DMS79 treated with DMSO at 0.1 percent for 48 hours (cell line): ENCODE measurements at regions not wholly inside any gene's neighbourhood (a gene's known extent, or its start where the extent isn't known, plus 50 kb on each side); places are given as distances from the start of the nearest gene placed in this dataset.
"Not testable (repeated sequence)": the region's sequence is repeated elsewhere in the genome, so short reads cannot be mapped to it uniquely, and the experiment has no call there.

Source experiments
- DNase-seq: peaks from one replicate; lab custom pipeline; 2025; lab: John Stamatoyannopoulos, UW

DNA sequence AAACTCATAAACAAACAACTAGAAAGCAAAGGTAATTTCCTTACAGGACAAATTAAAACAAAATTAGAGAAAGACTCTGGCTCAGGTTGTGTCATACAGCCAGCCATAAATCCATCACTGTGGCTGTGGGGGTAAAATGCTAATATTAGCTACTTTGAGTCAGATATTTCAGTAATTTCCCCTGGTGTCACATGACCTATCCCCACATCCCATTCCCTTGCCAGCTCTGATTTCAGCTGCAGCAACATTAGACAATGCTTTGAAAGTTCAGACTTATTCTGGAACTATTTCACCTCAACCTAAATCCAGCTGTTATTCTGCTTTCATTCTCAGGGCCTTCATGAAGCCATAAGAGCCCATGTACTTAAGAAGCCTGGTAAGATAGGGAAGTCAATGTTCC is 55.3 kb downstream of the RPL10L start:
- DNase-seq, result no peak

DNA sequence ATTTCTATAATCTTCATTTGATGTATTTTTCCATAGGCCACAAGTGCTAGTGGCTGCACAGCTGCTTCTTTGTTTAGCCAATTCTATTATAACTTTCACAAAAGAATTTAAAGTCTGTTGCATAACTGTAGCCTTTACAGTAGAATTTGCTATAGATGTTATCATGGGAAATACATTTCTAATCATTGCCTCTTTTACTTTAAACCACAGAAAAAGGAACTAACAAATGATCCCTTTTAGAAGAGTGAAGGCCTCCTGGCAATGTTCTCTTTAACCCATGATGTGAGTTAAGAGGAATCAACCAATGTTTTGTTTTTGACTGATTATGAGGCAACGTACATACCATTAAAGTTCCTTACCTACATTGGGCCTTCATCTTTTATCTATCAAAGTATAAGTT is 68.8 kb downstream of the RPL10L start:
- DNase-seq, result no peak

DNA sequence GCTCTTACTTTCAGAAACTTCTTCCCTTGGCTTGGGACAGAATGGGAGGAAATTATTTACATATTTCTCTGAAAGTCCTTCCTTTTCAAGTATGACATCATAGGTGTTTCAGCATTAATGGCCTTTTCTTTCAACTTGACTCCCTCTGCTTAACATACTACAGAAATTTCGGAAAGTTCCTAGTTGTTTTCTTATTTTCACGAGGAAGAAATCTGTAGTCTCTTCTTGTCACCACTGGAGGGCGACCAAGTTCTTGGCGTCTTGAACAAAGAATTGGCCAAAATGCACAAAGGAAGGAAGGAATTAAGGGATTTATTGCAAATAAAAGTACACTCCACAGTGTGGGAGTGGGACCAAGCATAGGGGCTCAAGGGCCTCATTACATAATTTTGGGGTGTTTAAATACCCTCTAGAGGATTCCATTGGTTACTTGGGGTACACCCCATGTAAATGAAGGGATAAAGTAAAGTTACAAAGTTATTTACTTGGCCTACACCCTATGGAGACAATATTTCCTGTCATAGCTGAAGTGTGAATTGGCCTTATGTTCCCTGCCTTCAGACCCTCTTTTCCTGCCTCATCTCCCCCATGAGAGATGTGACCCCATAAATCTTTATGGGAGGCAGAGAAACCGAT is 70.4 kb downstream of the RPL10L start:
- no peak for DNase-seq

DNA sequence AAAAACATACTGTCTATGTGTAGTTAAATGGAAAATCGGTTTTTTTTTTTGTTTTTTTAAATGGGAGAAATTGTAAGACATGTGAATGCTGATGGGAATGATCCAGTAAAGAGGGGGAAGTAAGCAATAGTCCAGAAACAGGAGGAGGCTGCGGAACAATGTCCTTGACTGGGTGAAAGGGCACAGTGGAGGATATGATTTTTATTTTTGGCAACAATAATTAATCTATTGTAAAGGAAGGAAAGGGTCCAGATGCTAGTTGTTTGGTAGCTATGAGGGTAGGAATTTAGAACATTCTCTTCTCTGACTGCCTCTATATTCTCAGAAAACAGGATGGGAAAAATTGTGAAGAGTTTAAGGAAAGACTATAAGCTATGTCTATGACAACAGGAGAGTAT is 76.6 kb downstream of the RPL10L start:
- no peak for DNase-seq

DNA sequence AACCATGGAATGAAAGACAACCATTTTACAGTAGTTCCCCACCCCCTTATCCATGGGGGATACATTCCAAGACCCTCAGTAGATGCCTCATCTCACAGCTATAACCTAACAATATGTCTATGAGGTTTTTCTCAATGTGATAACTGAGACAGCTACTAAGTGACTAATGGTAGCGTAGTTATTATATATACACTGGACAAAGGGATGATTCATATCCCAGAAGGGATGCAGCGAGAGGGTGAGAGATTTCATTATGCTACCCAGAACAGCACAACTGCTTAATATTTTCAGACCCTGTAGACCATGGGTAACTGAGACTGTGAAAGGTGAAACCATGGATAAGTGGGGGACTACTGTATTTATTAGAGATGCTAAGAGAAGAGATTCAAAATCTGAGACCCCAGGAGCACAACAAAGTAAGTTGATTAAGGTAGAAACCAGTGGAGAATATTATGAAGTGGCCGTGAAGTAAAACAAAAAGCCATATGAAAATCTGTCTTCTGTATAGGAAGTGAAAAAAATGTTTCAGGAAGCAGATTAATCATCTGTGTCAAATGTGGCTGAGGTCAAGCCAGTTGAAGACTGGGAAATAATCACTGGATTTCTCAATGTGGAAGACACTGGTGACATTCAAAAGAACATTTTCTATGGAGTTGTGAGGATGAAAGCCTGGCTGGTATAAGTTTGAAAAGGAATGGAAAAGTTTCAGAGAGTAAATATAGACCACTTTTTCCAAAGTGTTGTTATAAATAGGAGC is 77.2 kb downstream of the RPL10L start:
- no peak for DNase-seq

DNA sequence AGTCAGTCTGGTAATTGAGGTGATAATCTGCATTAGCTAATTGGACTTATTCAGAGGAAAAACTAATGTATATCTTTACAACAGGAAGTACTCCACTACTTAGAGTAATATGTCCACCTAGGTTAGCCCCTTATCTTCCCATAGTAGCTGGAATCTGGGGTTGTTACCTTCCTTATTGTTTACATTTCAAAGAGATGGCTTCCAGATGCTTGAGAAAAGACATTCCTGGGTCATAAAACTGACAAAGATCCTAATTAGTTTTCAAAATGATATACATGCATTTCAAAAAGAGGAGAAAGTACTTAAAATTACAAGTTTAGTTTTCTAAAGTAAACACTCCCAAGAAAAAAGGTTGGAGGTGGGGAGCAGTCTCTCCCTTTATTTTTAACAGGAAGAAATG is 78.1 kb downstream of the RPL10L start:
- no peak for DNase-seq

DNA sequence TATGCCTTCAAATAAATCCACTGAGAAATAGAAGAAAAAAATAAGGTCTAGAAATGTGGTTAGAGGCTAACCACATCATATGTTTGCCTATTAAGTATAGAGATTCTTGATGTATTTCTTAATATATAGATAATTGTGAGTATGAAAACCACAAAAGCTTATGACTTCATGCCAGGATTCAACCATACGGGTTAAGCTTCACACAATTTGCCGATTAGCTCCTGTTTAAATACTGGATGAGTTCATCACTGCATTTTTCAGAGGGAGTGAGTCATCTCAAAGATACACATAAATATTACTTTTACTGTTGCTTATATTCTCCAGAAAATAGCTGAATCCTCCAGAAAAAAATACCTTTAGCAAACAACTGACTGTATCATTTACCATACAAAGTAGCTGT is 79.6 kb downstream of the RPL10L start:
- no peak for DNase-seq

DNA sequence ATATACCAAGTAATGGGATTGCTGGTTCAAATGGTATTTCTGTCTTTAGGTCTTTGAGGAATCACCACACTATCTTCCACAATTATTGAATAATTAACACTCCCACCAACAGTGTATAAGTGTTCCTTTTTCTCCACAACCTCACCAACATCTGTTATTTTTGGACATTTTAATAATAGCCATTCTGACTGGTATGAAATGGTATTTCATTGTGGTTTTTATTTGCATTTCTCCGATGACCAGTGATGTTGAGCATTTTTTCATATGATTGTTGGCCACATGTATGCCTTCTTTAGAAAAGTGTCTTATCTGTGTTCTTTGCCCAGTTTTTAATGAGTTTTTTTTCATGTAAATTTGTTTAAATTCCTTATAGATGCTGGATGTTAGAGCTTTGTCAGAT is 83.4 kb downstream of the RPL10L start:
- not testable (repeated sequence) for DNase-seq

DNA sequence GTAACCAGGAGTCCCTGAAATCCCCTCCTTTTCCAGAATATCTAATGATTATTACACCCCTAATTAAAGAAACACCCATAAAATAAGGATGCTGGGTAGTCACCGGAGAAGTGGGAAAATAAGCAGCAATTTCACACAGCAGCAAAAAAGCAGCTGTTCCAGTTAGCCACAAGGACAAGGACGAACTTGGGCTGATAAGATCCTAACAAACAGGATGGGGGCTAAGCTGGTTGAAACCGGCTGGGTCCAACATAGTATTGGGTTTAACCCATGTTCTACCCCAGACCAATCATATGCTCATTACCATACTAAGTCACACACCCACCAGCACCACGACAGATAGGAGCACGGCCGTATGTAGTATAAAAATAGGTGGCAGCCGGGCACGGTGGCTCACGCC is 100.7 kb downstream of the RPL10L start:
- DNase-seq, result no peak

DNA sequence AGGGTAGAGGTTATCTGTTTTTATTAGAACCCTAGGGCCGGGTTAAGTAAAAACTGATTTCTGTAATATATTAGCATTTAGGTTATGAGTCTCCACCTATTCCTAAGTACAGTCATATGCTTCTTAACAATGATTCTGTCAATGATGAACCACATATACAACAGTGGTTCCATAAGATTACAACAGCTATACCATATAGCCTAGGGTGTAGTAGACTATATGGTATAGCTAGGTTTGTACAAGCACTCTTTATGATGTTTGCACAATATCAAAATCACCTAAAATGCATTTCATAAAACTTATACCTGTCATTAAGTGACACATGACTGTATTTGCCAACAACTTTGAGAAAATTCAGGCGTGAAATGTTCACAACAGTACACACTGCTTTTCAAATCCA is 110.6 kb downstream of the RPL10L start:
- no peak for DNase-seq

DNA sequence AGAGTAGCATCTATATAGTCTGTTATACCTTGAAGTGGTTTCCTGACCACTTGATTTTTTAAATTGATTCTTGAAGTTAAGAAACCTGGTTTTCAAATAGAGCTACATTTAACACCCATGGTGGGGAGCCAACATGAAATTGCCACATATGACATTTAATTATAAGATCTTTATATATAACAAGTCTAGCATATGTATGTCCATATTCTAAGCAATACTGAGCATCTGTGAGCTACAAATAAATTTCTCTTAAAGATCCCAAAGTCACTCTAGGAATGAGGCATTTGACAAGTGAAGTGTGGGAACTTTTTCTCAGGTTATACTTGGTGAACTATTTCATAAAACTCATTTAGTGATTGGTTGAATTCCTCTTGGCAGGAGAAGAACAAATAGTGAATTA is 132.5 kb downstream of the RPL10L start:
- DNase-seq, result no peak

DNA sequence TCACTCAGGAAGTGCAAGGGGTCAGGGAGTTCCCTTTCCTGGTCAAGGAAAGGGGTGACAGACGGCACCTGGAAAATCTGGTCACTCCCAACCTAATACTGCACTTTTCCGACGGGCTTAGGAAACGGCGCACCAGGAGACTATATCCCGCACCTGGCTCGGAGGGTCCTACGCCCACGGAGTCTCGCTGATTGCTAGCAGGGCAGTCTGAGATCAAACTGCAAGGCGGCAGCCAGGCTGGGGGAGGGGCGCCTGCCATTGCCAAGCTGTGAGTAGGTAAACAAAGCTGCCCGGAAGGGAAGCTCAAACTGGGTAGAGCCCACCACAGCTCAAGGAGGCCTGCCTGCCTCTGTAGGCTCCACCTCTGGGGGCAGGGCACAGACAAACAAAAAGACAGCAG is 142.8 kb downstream of the RPL10L start:
- DNase-seq, result not testable (repeated sequence)

DNA sequence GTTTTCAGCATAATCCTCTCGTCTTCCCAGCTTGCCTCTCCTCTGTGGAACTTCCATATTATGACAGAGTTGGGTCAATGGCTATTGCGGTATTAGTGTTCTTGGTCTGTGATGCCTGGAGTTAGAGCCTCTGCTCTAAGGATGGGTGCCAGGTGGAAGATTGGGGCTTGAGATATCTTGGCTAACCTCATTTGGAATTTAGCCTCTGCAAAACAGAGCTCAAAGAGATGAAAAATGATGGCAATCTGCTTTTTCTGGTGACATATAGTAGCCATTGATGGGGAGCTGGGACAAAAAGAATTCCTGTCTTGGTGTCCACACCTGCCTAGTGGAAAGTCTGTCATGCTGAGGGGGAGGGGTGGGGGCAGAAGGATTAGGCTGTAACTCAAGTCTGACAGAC is 152.1 kb downstream of the RPL10L start:
- DNase-seq, result no peak

DNA sequence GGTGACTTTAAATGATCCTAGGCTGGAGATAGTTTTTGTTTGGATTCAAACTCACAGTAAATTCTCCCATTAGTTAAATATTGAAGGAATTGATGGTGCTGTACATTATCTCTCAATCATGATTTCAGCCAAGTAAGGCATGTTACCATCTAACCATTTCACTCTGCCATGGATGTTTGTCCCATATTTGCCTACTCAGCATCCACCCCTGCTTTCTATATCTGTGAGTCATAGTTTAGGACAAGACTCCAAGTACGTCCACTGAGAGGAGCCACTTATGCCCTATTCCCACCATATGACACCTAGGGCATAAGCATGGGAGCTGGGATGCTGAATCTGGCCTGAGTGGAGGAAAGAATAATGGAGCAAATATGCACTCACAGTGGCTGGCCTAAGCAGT is 155.2 kb downstream of the RPL10L start:
- no peak for DNase-seq

DNA sequence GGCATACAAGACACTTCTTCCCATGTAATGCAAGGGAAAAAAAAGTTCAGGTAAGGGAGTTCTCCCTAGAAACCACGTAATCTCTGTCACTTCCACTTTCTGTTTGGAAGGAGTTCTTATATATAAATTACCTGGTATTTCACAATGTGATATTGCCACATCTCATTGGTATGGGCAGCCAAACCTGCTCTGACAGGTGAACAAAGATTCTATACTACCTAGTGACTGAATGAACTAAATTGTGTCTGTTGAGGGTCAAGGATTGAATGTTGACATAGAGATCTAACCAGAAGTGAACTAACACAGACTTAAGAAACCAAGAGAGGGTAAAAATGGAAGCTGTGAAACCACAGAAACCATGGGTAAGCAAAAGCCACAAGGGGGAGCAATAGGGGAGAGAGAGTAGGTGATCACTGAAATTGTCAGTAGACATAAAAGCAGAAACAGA is 161.3 kb downstream of the RPL10L start:
- DNase-seq, result no peak

DNA sequence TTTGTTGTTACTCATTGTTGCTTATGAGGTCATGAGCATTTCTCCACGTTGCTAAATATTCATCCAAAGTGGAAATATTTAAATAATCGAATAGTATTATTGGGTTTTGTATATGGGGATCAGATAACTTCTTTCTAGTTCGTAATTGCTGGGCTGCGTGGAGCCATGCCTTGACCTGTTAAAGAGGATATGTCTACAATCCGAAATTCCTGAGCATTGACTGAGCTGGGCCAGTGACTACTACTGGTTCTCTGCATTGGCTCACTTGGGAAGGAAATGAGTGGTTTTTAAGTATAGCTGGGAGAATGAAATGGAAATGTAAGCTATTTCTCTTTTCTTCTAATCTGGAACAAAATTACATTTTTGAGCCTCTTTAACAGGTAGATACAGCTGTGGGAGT is 163.2 kb downstream of the RPL10L start:
- DNase-seq, result no peak

DNA sequence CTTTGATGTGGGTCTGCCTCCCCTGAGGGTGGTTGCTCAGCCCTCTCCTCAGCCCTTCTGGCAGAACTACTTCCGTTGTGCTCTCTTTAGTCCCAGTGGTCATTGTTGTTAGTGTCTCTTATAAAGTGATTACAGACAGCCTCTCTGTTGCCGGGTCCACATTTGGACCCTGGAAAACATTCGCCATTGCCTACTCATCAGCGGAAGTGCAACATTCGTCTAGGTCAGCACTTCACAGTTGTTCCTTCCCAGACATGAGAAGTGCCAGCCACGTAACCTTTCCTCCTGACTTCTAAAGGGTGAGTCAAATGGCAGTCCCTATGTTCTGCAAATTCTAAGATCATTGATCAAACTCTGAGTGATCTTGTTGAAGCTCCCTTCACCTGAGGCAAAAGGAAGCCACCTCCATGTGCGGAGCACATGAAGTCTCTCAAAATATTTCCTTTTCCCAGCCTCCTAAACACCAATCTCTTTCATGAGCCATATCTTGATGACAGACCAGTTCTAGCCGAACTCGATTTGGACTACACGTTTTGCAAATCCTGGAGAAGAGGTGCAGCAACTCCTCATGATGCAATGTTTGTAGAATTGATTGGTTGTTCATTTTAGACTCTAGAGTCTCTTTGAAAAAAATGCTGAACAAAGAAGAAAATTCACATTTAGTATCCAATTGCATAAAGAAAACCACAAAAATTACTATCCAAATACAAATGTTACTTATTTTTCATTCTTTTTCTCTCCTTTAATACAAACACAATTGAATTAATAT is 163.8 kb downstream of the RPL10L start:
- no peak for DNase-seq

DNA sequence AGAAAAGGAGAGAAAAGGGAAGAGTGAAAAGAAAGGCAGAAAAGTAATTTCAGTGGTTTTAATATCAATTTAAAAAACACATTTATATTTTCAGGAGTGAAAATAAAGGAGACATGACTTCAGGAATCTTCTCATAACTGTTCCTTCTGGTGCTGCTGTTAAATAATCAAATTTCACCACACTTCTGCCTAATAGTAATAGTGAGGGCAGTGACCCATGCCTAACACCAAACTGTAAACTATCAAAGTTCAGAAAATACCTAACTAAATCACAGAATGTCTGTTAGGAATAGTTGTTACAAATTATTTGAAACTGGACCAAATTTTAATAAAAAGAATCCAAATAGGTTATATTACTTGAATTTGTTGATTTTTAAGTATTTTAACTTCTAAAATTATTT is 169.4 kb downstream of the RPL10L start:
- no peak for DNase-seq

DNA sequence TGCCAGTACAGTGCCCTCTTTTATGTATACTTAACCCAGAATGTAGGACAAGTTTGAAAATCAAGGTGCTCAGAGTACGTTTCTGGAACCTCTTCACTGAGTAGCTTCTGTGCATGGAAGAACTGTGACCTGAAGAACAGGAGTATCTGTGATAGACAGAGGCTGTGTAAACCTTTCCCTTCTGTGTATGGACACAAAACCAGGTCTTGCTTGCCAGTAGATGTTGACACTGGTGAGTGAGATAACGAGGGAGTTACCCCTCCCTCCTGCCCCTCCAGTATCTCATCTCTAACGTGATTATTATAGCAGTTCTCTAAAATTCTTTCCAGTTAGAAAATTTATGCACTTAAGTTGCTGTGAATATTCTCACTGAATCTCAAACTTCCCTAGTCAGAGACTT is 170.8 kb downstream of the RPL10L start:
- no peak for DNase-seq

DNA sequence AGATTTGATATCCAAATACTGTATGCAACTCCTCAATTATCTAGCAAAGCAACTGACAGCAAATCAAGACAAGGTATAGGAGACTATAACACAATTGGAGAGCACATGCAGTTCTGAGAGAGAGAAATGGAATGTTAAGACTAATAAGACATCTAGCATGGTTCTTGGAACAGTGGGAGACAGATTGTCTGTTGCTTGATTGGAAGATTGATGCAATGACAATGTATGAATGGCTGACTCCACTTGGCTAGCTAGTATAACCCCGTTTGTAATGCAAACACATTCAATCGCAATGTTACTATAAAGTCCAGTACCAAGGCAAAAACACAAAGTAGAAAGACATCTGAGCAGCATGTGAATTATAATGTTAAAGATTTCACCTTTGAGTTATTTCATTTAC is 179.3 kb downstream of the RPL10L start:
- DNase-seq, result no peak

DNA sequence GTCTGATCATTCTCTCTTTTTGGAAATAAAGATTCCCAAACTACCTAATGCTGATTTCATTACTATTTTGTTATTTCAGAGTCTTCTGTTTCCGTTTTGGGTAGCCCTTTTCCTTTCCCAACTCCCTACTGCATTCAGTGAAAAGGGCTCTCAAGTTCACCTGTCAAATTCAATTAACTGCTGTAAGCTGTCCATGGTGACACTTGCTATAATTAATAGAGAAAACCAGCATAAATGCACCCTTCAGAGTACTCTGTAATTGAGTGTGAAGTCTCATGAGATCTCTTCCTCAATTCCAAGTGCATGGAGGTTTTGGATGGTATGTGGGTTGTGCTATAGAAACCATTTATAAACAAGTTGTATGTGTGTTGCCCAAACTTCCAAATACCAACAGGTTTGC is 187.2 kb downstream of the RPL10L start:
- no peak for DNase-seq

DNA sequence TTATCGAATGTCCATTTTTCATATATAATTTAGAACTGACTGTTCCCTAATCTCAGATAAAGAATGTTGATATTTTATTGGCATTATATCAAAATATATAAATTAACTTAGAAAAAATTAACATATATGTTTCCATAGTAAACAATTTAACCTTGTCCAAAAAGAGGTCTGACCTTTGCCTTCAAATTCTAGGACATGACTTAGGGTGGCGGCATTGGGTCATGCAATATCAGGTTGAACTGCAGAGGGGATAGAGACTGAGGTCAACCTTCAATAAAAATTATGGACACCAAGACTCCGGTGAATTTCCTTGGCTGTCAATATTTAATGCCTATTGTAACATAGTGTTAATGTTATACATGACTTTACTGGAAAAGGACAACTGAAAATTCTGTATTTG is 199.8 kb downstream of the RPL10L start:
- DNase-seq, result no peak

DNA sequence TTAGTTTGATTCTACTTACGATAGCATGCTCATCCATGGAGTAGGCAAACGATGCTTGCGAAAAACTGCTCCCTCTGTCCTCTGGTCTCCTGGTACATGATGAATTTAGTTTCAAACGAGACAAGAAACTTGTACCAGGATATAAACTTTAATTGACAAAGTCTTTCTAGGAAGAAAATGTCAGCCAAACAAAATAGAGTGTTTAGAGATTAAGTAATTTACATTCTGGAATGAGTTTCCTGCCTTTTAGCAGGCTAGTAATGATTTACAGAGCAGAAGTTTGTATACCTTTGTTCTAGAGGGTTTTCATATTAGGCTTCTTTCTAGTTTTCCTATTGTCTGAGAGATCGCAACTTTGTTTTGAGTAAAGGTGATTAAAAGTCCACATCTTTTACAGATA is 206.9 kb downstream of the RPL10L start:
- DNase-seq, result no peak
